Astrocyte (in vitro differentiated cells and primary cell): ENCODE measurements at regions not wholly inside any gene's neighbourhood (a gene's known extent, or its start where the extent isn't known, plus 50 kb on each side); places are given as distances from the start of the nearest gene placed in this dataset.

Experiments used
- DNase-seq: peaks from one replicate; pipeline ENCODE4 v3.0.0-alpha.2; 2010; ENCODE audit warnings: low read depth
- FAIRE-seq: peaks from 2 replicates; lab custom pipeline; 2011; peaks lifted over from hg19 to GRCh38; lab: Jason Lieb, UNC
- H2AFZ ChIP-seq: 2 replicates; pipeline ENCODE4 v1.6.0; 2012; ENCODE audit warnings: low read depth, low read length, inconsistent platforms
- H3K27ac ChIP-seq: 2 replicates; pipeline ENCODE4 v1.5.1; 2011; ENCODE audit warnings: low read depth, low read length, inconsistent platforms
- H3K27me3 ChIP-seq: 2 replicates; pipeline ENCODE4 v1.6.0; 2011; ENCODE audit warnings: low read length, inconsistent platforms; ENCODE audit not compliant: insufficient read depth
- H3K36me3 ChIP-seq: 2 replicates; pipeline ENCODE4 v1.5.1; 2011; ENCODE audit warnings: low read length, inconsistent platforms; ENCODE audit not compliant: insufficient read depth
- H3K4me1 ChIP-seq: 2 replicates; pipeline ENCODE4 v1.5.1; 2011; ENCODE audit warnings: low read length, inconsistent platforms; ENCODE audit not compliant: insufficient read depth
- H3K4me2 ChIP-seq: 2 replicates; pipeline ENCODE4 v1.6.0; 2012; ENCODE audit warnings: low read length, inconsistent platforms
- H3K4me3 ChIP-seq: 2 replicates; pipeline ENCODE4 v1.5.1; 2011; ENCODE audit warnings: low read depth, mild to moderate bottlenecking, low read length, inconsistent platforms; ENCODE audit not compliant: insufficient read depth
- H3K79me2 ChIP-seq: 2 replicates; pipeline ENCODE4 v1.6.0; 2012; ENCODE audit warnings: mild to moderate bottlenecking, low read length, inconsistent platforms; ENCODE audit not compliant: insufficient read depth
- H3K9ac ChIP-seq: 2 replicates; pipeline ENCODE4 v1.6.0; 2012; ENCODE audit warnings: mild to moderate bottlenecking, low read length, inconsistent platforms
- H3K9me3 ChIP-seq: 2 replicates; pipeline ENCODE4 v1.5.1; 2012; ENCODE audit warnings: low read depth, mild to moderate bottlenecking, low read length, inconsistent platforms; ENCODE audit not compliant: insufficient read depth
- H4K20me1 ChIP-seq: 2 replicates; pipeline ENCODE4 v1.6.0; 2012; ENCODE audit warnings: low read length, inconsistent platforms; ENCODE audit not compliant: insufficient read depth
- H3K27ac Mint-ChIP-seq: one replicate; pipeline ENCODE4 v1.8.0; 2021; ENCODE audit warnings: mild to moderate bottlenecking, mixed read lengths; ENCODE audit not compliant: unreplicated experiment
- H3K27me3 Mint-ChIP-seq: one replicate; pipeline ENCODE4 v1.8.0; 2021; ENCODE audit warnings: low read depth, mixed read lengths; ENCODE audit not compliant: unreplicated experiment
- H3K36me3 Mint-ChIP-seq: one replicate; pipeline ENCODE4 v1.8.0; 2021; ENCODE audit warnings: low read depth, mixed read lengths; ENCODE audit not compliant: unreplicated experiment
- H3K4me1 Mint-ChIP-seq: one replicate; pipeline ENCODE4 v1.8.0; 2021; ENCODE audit warnings: low read depth, mixed read lengths; ENCODE audit not compliant: unreplicated experiment
- H3K4me3 Mint-ChIP-seq: one replicate; pipeline ENCODE4 v1.8.0; 2021; ENCODE audit warnings: mild to moderate bottlenecking, moderate library complexity, mixed read lengths; ENCODE audit not compliant: unreplicated experiment
- H3K9me3 Mint-ChIP-seq: one replicate; pipeline ENCODE4 v1.8.0; 2021; ENCODE audit warnings: mild to moderate bottlenecking, mixed read lengths; ENCODE audit not compliant: unreplicated experiment
- EZH2 ChIP-seq: IDR thresholded peaks from 2 replicates; pipeline ENCODE4 v1.6.1; 2012; ENCODE audit warnings: mild to moderate bottlenecking, low read length, inconsistent platforms; ENCODE audit not compliant: insufficient read depth
- TF ChIP-seq, protein P1 (sequence below): IDR thresholded peaks from 2 replicates; pipeline ENCODE4 v1.5.1; 2011; ENCODE audit warnings: low read depth, mild to moderate bottlenecking, inconsistent platforms, low read length, moderate library complexity; ENCODE audit not compliant: insufficient read depth

DNA sequence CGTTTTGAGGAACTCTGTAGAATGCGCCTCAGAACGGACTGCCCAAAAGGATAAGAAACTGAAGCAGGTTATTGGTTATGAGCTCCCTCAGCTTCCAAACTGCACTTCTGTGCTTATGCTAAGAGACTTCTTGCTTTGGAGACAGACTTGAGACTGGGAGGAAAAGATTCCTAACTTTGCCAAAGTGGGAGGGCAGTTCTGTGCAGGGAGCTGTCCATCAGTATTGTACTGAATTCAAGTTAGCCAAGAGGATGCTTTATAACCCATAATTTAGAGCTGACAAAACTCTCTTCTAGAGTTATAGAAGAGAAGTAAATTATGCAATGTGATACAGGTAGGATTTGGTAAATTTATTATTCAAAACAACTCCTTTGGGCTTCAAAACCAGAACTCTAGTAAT, 519.8 kb upstream of the GBE1 start:
- no peak overlapping the region for H3K27ac Mint-ChIP-seq
- no peak for FAIRE-seq
- DNase-seq = peak; percentile 15

DNA sequence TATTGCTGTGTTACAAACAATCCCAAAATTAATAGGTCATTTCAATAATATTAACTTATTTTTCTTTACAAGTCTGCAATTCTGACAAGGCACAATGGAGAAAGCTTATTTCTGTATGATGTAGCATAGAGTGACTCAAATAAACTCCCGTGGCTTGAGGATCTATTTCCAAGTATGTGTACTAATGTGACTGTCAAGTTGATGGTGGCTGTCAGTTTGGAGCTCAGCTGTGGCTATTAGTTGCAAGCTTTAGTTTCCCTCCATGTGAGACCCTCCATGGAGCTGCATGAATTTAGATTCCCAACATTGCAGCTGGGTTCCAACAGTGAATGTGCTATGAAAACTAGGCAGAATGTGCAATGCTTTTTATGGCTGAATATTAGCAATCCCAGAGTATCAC, 515.5 kb upstream of the GBE1 start:
- H4K20me1 ChIP-seq = no peaks in the 10 kb centered on the region
- H3K4me3 ChIP-seq = no peak overlapping the region
- Mint-ChIP-seq H3K9me3 (peaks cover 3% of the 10 kb centered on the region), H3K4me3 (no peak overlapping the region), H3K27me3 (no peaks in the 10 kb centered on the region), H3K36me3 (no peaks in the 10 kb centered on the region), H3K4me1 (peaks cover 3% of the 10 kb centered on the region), H3K27ac (no peak overlapping the region)
- H3K27me3 ChIP-seq = no peaks in the 10 kb centered on the region
- no peaks in the 10 kb centered on the region for H3K4me1 ChIP-seq
- no peaks in the 10 kb centered on the region for H3K9me3 ChIP-seq
- no peak overlapping the region for H2AFZ ChIP-seq
- no peak for TF ChIP-seq EZH2
- no peaks in the 10 kb centered on the region for H3K79me2 ChIP-seq
- FAIRE-seq (no peak), DNase-seq (no peak)
- no peaks in the 10 kb centered on the region for H3K36me3 ChIP-seq
- no peak overlapping the region for H3K27ac ChIP-seq
- no peak overlapping the region for H3K9ac ChIP-seq
- no peak overlapping the region for H3K4me2 ChIP-seq

More for the DNA sequence above, 519.8 kb upstream of the GBE1 start:
- Histone ChIP-seq H3K4me3 (no peak overlapping the region), H3K36me3 (no peaks in the 10 kb centered on the region), H3K27ac (no peak overlapping the region), H3K9me3 (no peaks in the 10 kb centered on the region), H3K4me2 (no peak overlapping the region), H3K4me1 (no peaks in the 10 kb centered on the region), H3K79me2 (no peaks in the 10 kb centered on the region), H3K9ac (no peak overlapping the region), H4K20me1 (no peaks in the 10 kb centered on the region), H3K27me3 (no peaks in the 10 kb centered on the region), H2AFZ (no peak overlapping the region)
- Mint-ChIP-seq H3K36me3 (no peaks in the 10 kb centered on the region), H3K9me3 (no peaks in the 10 kb centered on the region), H3K4me3 (no peak overlapping the region), H3K4me1 (no peaks in the 10 kb centered on the region), H3K27me3 (no peaks in the 10 kb centered on the region)
- no peak for TF ChIP-seq EZH2
- TF ChIP-seq, protein P1, sequence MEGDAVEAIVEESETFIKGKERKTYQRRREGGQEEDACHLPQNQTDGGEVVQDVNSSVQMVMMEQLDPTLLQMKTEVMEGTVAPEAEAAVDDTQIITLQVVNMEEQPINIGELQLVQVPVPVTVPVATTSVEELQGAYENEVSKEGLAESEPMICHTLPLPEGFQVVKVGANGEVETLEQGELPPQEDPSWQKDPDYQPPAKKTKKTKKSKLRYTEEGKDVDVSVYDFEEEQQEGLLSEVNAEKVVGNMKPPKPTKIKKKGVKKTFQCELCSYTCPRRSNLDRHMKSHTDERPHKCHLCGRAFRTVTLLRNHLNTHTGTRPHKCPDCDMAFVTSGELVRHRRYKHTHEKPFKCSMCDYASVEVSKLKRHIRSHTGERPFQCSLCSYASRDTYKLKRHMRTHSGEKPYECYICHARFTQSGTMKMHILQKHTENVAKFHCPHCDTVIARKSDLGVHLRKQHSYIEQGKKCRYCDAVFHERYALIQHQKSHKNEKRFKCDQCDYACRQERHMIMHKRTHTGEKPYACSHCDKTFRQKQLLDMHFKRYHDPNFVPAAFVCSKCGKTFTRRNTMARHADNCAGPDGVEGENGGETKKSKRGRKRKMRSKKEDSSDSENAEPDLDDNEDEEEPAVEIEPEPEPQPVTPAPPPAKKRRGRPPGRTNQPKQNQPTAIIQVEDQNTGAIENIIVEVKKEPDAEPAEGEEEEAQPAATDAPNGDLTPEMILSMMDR = no peak

DNA sequence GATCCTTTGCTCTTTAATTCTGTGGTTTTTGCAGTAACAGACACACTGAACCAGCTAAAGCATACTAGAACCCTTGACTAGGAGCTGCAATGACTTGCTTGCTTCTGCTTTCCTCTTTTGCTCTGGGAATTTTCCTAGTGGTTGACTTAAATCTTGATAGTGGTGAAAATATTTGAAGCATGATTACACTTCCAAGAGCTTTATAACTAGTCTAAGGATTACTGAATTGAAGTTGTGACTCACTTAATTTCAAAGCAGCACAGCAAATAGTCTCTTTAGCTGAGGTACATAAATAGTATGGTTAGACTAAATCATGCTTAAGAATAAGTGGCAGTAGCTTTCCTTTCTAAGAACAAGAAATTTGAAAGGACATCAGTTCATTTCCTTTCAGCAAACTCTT, 513.5 kb upstream of the GBE1 start:
- Mint-ChIP-seq H3K4me3 (no peak overlapping the region), H3K36me3 (no peaks in the 10 kb centered on the region), H3K27ac (no peak overlapping the region), H3K9me3 (peaks cover 13% of the 10 kb centered on the region), H3K27me3 (no peaks in the 10 kb centered on the region), H3K4me1 (peaks cover 3% of the 10 kb centered on the region)
- DNase-seq = peak; percentile 22
- Histone ChIP-seq H3K4me2 (no peak overlapping the region), H3K79me2 (no peaks in the 10 kb centered on the region), H2AFZ (no peak overlapping the region), H3K27me3 (no peaks in the 10 kb centered on the region), H3K36me3 (no peaks in the 10 kb centered on the region), H3K4me1 (no peaks in the 10 kb centered on the region), H3K4me3 (no peak overlapping the region), H3K9ac (no peak overlapping the region), H3K9me3 (no peaks in the 10 kb centered on the region), H4K20me1 (no peaks in the 10 kb centered on the region), H3K27ac (no peak overlapping the region)
- FAIRE-seq = no peak
- no peak for TF ChIP-seq EZH2
- TF ChIP-seq, protein P1 = no peak
